ENCODE measurements at regions not wholly inside any gene's neighbourhood (a gene's known extent, or its start where the extent isn't known, plus 50 kb on each side); places are given as distances from the start of the nearest gene placed in this dataset.
"Not testable (repeated sequence)": the region's sequence is repeated elsewhere in the genome, so short reads cannot be mapped to it uniquely, and the experiment has no call there.

- POLR2A ChIA-PET; H3K36me3 ChIP-seq (ENCODE audit: control insufficient read depth in 2 of 2, extremely low read depth in 1 of 2, insufficient read depth in 2 of 2, low read length in 2 of 2); H3K4me1 ChIP-seq (ENCODE audit: control insufficient read depth, extremely low read depth, insufficient read depth, low read length); H3K9me1 ChIP-seq (replicated peaks; ENCODE audit: control insufficient read depth, extremely low read depth, insufficient read depth, low read length); H3K27ac ChIP-seq (ENCODE audit: insufficient read depth, low read depth, low read length); H3K4me3 ChIP-seq (replicated peaks in 1 of 3; ENCODE audit: insufficient read depth in 1 of 3, low read depth in 1 of 3, low read length in 3 of 3); DNase-seq (ENCODE audit: low read depth, low spot score); H4K20me1 ChIP-seq (replicated peaks; ENCODE audit: control insufficient read depth, extremely low read depth, insufficient read depth, low read length); intact Hi-C loops (cut with micrococcal nuclease); H3K9ac ChIP-seq (replicated peaks; ENCODE audit: extremely low read depth, insufficient read depth, low read length); H3K79me2 ChIP-seq (ENCODE audit: control insufficient read depth, insufficient read depth, low read length); BruUV-seq (replicated peaks); H3K9me3 ChIP-seq (replicated peaks; ENCODE audit: control insufficient read depth, insufficient read depth, low read length); dilution Hi-C loops (cut with MboI; ENCODE audit: extremely low pct_ligation_motif_present, low sequenced_read_pairs); FAIRE-seq; H2AFZ ChIP-seq (ENCODE audit: low read depth, low read length); H3K4me2 ChIP-seq (ENCODE audit: insufficient read depth, low read length): not testable (repeated sequence)
- peaks cover 7 to 13% of the 10 kb centered on the region in 2 experiments for H3K27me3 ChIP-seq (ENCODE audit: control insufficient read depth in 2 of 2, insufficient read depth in 2 of 2, low read length in 2 of 2)
- CTCF ChIA-PET = interaction anchor here (1.9 to 2.3 kb wide), 3 partner anchors 10 to 266 kb away, joined by 4 to 9 read pairs (median 6); no protein-coding TSS in a partner anchor
Measured at GRCh38 chr5:14992751-14993458, 121.3 kb upstream of the ANKH start.

DNA sequence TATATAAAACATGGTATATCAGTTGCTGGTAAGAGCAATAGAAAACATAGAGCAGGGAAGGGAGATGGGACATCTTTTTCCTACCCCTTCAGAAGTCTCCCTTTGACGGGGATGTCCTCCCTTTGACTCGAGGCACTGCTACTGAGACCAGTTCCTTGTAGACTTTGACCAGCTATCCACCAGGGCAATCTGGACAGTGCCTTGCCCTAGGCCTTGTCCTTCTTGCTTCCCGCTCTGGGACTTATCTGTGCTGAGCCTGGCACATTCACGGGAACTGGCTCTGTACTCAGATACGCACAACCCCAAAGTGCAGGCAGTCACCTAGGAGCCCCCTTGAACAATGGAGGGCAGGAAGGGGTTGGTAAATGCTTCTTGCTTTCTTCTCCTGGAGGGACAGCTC lies 116.6 kb upstream of the ANKH start:
- Histone ChIP-seq H3K79me2 (ENCODE audit: control insufficient read depth, insufficient read depth, low read length) (no peaks in the 10 kb centered on the region), H3K36me3 (ENCODE audit: control insufficient read depth in 2 of 2, extremely low read depth in 1 of 2, insufficient read depth in 2 of 2, low read length in 2 of 2) (no peaks in the 10 kb centered on the region), H3K9ac (replicated peaks; ENCODE audit: extremely low read depth, insufficient read depth, low read length) (no peak overlapping the region), H3K4me2 (ENCODE audit: insufficient read depth, low read length) (no peak overlapping the region), H3K27ac (ENCODE audit: insufficient read depth, low read depth, low read length) (no peak overlapping the region), H3K4me1 (ENCODE audit: control insufficient read depth, extremely low read depth, insufficient read depth, low read length) (no peaks in the 10 kb centered on the region), H3K4me3 (replicated peaks in 1 of 3; ENCODE audit: insufficient read depth in 1 of 3, low read depth in 1 of 3, low read length in 3 of 3) (no peak overlapping the region), H3K9me3 (replicated peaks; ENCODE audit: control insufficient read depth, insufficient read depth, low read length) (no peaks in the 10 kb centered on the region), H4K20me1 (replicated peaks; ENCODE audit: control insufficient read depth, extremely low read depth, insufficient read depth, low read length) (no peaks in the 10 kb centered on the region), H3K9me1 (replicated peaks; ENCODE audit: control insufficient read depth, extremely low read depth, insufficient read depth, low read length) (no peaks in the 10 kb centered on the region), H3K27me3 (ENCODE audit: control insufficient read depth in 2 of 2, insufficient read depth in 2 of 2, low read length in 2 of 2) (peaks cover 0 to 2% of the 10 kb centered on the region in 2 experiments), H2AFZ (ENCODE audit: low read depth, low read length) (no peak overlapping the region)
- ChIA-PET POLR2A (no interaction called here), CTCF (interaction anchor here (4.3 kb wide), 1 partner anchor 15 kb away, joined by 17 read pairs; no protein-coding TSS in a partner anchor)
- DNase-seq (ENCODE audit: low read depth, low spot score) = no peak
- BruUV-seq (replicated peaks) = no TSS peak
- TF ChIP-seq MYC (IDR thresholded peaks at IDR 0.05; ENCODE audit: low read depth, low read length) (no peak), GATA2 (IDR thresholded peaks at IDR 0.05; ENCODE audit: insufficient read depth, insufficient read length, low read depth, low read length) (no peak), FOS (IDR thresholded peaks at IDR 0.05; ENCODE audit: borderline replicate concordance, insufficient read depth, low read length) (no peak), EZH2 (IDR thresholded peaks at IDR 0.05; ENCODE audit: borderline replicate concordance, low read depth, low read length, severe bottlenecking) (no peak), POLR2A (IDR thresholded peaks at IDR 0.05; ENCODE audit: low read depth, low read length) (no peak), MAX (IDR thresholded peaks at IDR 0.05; ENCODE audit: insufficient read depth, insufficient read length) (no peak)
- TF ChIP-seq, protein P1, sequence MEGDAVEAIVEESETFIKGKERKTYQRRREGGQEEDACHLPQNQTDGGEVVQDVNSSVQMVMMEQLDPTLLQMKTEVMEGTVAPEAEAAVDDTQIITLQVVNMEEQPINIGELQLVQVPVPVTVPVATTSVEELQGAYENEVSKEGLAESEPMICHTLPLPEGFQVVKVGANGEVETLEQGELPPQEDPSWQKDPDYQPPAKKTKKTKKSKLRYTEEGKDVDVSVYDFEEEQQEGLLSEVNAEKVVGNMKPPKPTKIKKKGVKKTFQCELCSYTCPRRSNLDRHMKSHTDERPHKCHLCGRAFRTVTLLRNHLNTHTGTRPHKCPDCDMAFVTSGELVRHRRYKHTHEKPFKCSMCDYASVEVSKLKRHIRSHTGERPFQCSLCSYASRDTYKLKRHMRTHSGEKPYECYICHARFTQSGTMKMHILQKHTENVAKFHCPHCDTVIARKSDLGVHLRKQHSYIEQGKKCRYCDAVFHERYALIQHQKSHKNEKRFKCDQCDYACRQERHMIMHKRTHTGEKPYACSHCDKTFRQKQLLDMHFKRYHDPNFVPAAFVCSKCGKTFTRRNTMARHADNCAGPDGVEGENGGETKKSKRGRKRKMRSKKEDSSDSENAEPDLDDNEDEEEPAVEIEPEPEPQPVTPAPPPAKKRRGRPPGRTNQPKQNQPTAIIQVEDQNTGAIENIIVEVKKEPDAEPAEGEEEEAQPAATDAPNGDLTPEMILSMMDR (IDR thresholded peaks at IDR 0.05; ENCODE audit: extremely low read depth in 1 of 2, insufficient read depth in 1 of 2, low read depth in 1 of 2, low read length in 2 of 2) = no peak
- no peak for FAIRE-seq
- dilution Hi-C loops (cut with MboI; ENCODE audit: extremely low pct_ligation_motif_present, low sequenced_read_pairs) = no loop called here
- intact Hi-C loops (cut with micrococcal nuclease) = no loop called here

Measured in endothelial cell of umbilical vein (primary cell).